ENCODE measurements at regions not wholly inside any gene's neighbourhood (a gene's known extent, or its start where the extent isn't known, plus 50 kb on each side); places are given as distances from the start of the nearest gene placed in this dataset.
"Not testable (repeated sequence)": the region's sequence is repeated elsewhere in the genome, so short reads cannot be mapped to it uniquely, and the experiment has no call there.

DNA sequence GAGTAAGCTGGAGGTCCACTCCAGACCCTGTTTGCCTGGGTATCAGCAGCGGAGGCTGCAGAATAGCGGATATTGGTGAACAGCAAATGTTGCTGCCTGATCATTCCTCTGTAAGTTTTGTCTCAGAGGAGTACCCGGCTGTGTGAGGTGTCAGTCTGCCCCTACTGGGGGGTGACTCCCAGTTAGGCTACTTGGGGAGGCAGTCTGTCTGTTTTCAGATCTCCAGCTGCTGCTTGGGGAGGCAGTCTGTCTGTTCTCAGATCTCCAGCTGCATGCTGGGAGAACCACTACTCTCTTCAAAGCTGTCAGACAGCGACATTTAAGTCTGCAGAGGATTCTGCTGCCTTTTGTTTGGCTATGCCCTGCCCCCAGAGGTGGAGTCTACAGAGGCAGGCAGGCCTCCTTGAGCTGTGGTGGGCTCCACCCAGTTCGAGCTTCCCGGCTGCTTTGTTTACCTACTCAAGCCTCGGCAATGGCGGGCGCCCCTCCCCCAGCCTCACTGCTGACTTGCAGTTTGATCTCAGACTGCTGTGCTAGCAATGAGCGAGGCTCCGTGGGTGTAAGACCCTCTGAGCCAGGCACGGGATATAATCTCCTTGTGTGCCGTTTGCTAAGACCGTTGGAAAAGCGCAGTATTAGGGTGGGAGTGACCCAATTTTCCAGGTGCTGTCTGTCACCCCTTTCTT, 266.6 kb upstream of the CELF4 start:
- peaks cover 0 to 13% (median 5%) of the 10 kb centered on the region in 8 donors for H3K9me3 Mint-ChIP-seq
- H3K27ac ChIP-seq (ENCODE audit: low read depth, low read length); H3K4me3 Mint-ChIP-seq; H3K36me3 ChIP-seq (ENCODE audit: insufficient read depth, low read length); H3K4me1 ChIP-seq (ENCODE audit: insufficient read depth, low read length); DNase-seq; H3K4me1 Mint-ChIP-seq; H3K9me3 ChIP-seq (ENCODE audit: control insufficient read depth in 1 of 2, low read length in 2 of 2); POLR2A ChIA-PET (ENCODE audit: partially characterized antibody); H3K4me3 ChIP-seq (ENCODE audit: low read length in 2 of 2); H3K27me3 Mint-ChIP-seq; H3K36me3 Mint-ChIP-seq; H3K27ac Mint-ChIP-seq; intact Hi-C loops (cut with micrococcal nuclease); CTCF ChIA-PET (ENCODE audit: partially characterized antibody); H3K27me3 ChIP-seq (ENCODE audit: insufficient read depth, low read length): not testable (repeated sequence)

DNA sequence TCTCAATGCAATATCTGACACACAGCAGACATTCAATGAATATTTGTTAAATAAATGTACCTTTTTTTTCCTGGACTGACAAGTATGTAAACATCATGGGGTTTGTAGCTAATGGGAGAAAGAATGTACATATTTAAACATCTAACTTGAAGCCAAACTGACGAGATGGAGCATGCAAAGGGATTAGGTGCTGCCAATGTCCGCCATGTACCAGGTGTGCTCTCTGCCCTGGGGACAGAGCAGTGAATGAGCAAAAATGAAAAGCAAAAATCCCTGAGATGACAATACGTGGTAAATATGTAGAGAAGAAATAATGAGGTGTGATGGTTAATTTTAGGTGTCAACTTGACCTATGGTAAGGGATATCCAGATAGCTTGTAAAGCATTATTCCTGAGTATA, 247.4 kb upstream of the CELF4 start:
- CTCF ChIA-PET (ENCODE audit: partially characterized antibody), result no interaction called here

DNA sequence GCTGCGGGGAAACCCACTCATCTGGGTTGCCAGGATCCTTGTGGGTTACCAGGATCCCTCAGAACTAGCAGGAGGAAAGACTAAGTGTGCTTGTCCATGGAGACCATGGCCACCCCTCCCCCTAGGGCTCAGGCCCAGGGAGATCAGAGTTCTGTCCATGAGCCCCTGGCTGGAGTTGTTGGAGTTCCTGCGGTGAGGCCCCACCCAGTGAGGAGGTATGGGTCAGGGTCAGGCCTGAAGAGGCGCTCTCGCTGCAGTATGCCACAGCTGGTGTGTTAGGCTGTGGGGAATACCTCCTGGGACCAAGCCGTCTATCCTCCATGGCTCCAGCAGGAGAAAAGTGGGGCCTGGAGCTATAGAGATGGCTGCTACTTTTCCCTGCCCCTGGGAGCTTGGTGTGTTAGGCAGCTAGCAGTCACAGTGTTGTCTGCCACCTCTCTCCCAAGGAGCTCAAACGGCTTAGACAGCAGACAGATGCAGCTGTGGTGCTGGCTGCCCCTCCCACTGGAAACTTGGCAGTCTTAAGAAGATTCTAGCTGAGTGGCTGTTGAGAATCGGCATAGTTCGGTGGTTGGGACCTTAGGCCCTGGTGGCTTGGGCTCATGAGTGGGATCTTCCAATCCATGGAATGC, 240.3 kb upstream of the CELF4 start:
- no peaks in the 10 kb centered on the region for H3K27me3 ChIP-seq (ENCODE audit: insufficient read depth, low read length)
- H3K4me1 ChIP-seq (ENCODE audit: insufficient read depth, low read length), result no peaks in the 10 kb centered on the region
- Mint-ChIP-seq H3K27ac (no peak overlapping the region), H3K4me3 (no peak overlapping the region), H3K9me3 (peaks cover 0 to 22% (median 8%) of the 10 kb centered on the region in 8 donors), H3K4me1 (no peaks in the 10 kb centered on the region), H3K27me3 (no peaks in the 10 kb centered on the region), H3K36me3 (no peaks in the 10 kb centered on the region)
- DNase-seq, result no peak
- no peak overlapping the region for H3K27ac ChIP-seq (ENCODE audit: low read depth, low read length)
- ChIA-PET POLR2A (ENCODE audit: partially characterized antibody) (no interaction called here), CTCF (ENCODE audit: partially characterized antibody) (no interaction called here)
- intact Hi-C loops (cut with micrococcal nuclease), result no loop called here
- no peaks in the 10 kb centered on the region for H3K9me3 ChIP-seq (ENCODE audit: control insufficient read depth in 1 of 2, low read length in 2 of 2)
- no peaks in the 10 kb centered on the region for H3K36me3 ChIP-seq (ENCODE audit: insufficient read depth, low read length)
- no peak overlapping the region for H3K4me3 ChIP-seq (ENCODE audit: low read length in 2 of 2)

More for the DNA sequence above, 247.4 kb upstream of the CELF4 start:
- H3K4me1 Mint-ChIP-seq, result no peaks in the 10 kb centered on the region
- H3K27ac ChIP-seq (ENCODE audit: low read depth, low read length), result no peak overlapping the region
- H3K9me3 ChIP-seq (ENCODE audit: control insufficient read depth in 1 of 2, low read length in 2 of 2), result no peaks in the 10 kb centered on the region
- no peaks in the 10 kb centered on the region for H3K27me3 Mint-ChIP-seq
- H3K9me3 Mint-ChIP-seq, result peaks cover 0 to 20% (median 15%) of the 10 kb centered on the region in 8 donors
- H3K27ac Mint-ChIP-seq, result no peak overlapping the region
- H3K27me3 ChIP-seq (ENCODE audit: insufficient read depth, low read length), result no peaks in the 10 kb centered on the region
- no peaks in the 10 kb centered on the region for H3K36me3 ChIP-seq (ENCODE audit: insufficient read depth, low read length)
- no peak for DNase-seq
- no peaks in the 10 kb centered on the region for H3K4me1 ChIP-seq (ENCODE audit: insufficient read depth, low read length)
- intact Hi-C loops (cut with micrococcal nuclease), result no loop called here
- POLR2A ChIA-PET (ENCODE audit: partially characterized antibody), result no interaction called here
- no peaks in the 10 kb centered on the region for H3K36me3 Mint-ChIP-seq
- H3K4me3 ChIP-seq (ENCODE audit: low read length in 2 of 2), result no peak overlapping the region
- H3K4me3 Mint-ChIP-seq, result no peak overlapping the region

DNA sequence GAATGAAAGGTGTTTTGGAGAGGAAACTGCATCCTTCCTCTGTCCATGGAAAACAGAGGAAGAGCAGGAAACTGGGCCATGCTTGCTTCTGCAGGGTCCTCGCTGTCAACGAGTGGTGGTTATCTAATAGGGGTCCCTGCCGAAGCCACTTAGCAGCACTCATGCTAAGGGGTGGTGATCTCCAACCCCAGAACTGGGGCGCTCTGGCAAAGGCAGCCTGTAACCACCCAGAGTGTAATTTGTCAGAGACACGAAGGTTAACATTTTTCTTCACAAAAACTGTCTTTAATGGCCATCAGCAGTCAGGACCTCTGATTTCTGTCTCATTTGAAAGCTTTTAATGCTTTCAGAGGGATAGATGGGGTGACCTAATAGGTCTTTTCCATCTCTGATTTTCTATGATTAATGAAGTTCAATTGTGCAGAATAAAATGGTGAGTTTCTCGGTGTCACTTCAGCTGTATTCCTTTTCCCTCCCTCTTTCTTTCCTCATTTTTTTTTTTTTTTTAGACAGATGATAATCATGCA, 231.3 kb upstream of the CELF4 start:
- H3K27me3 ChIP-seq (ENCODE audit: insufficient read depth, low read length), result no peaks in the 10 kb centered on the region
- H3K27me3 Mint-ChIP-seq, result no peaks in the 10 kb centered on the region
- no peaks in the 10 kb centered on the region for H3K36me3 Mint-ChIP-seq
- no peak overlapping the region for H3K4me3 Mint-ChIP-seq
- no peaks in the 10 kb centered on the region for H3K4me1 ChIP-seq (ENCODE audit: insufficient read depth, low read length)
- no peak overlapping the region for H3K27ac ChIP-seq (ENCODE audit: low read depth, low read length)
- no peak overlapping the region for H3K4me3 ChIP-seq (ENCODE audit: low read length in 2 of 2)
- no peaks in the 10 kb centered on the region for H3K4me1 Mint-ChIP-seq
- intact Hi-C loops (cut with micrococcal nuclease), result no loop called here
- peaks cover 0 to 7% (median 6%) of the 10 kb centered on the region in 8 donors for H3K9me3 Mint-ChIP-seq
- CTCF ChIA-PET (ENCODE audit: partially characterized antibody), result no interaction called here
- POLR2A ChIA-PET (ENCODE audit: partially characterized antibody), result interaction anchor here (0.7 kb wide), 1 partner anchor 1730 kb away, joined by 3 read pairs; no protein-coding TSS in a partner anchor
- no peaks in the 10 kb centered on the region for H3K36me3 ChIP-seq (ENCODE audit: insufficient read depth, low read length)
- H3K27ac Mint-ChIP-seq, result no peak overlapping the region
- no peaks in the 10 kb centered on the region for H3K9me3 ChIP-seq (ENCODE audit: control insufficient read depth in 1 of 2, low read length in 2 of 2)
- no peak for DNase-seq

DNA sequence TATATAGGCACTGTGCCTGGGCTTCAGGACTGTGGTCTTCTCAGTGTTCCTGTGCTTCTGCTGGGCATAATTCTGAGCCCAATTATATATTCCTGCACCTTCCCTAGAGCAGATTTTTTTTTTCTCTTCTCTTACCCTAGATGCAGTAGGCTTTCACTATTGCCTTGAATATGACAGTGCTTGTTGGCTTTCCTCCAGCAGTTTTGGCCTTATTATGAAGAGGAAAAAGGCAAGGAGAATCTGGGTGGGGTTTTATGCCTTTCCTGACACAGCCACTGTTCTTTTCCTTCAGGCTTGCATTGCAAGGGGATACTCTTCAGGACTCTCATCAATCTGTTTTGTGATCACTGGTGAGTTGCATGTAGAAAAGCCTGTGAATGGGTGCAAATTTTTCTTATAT, 221.9 kb upstream of the CELF4 start:
- H3K4me3 Mint-ChIP-seq, result no peak overlapping the region
- intact Hi-C loops (cut with micrococcal nuclease), result no loop called here
- no peaks in the 10 kb centered on the region for H3K9me3 ChIP-seq (ENCODE audit: control insufficient read depth in 1 of 2, low read length in 2 of 2)
- ChIA-PET CTCF (ENCODE audit: partially characterized antibody) (no interaction called here), POLR2A (ENCODE audit: partially characterized antibody) (no interaction called here)
- no peaks in the 10 kb centered on the region for H3K4me1 ChIP-seq (ENCODE audit: insufficient read depth, low read length)
- H3K27ac ChIP-seq (ENCODE audit: low read depth, low read length), result no peak overlapping the region
- H3K36me3 ChIP-seq (ENCODE audit: insufficient read depth, low read length), result no peaks in the 10 kb centered on the region
- no peaks in the 10 kb centered on the region for H3K27me3 ChIP-seq (ENCODE audit: insufficient read depth, low read length)
- H3K27ac Mint-ChIP-seq, result no peak overlapping the region
- H3K9me3 Mint-ChIP-seq, result peaks cover 0 to 6% (median 3%) of the 10 kb centered on the region in 8 donors
- no peak overlapping the region for H3K4me3 ChIP-seq (ENCODE audit: low read length in 2 of 2)
- no peaks in the 10 kb centered on the region for H3K27me3 Mint-ChIP-seq
- H3K36me3 Mint-ChIP-seq, result no peaks in the 10 kb centered on the region
- no peak for DNase-seq
- H3K4me1 Mint-ChIP-seq, result no peaks in the 10 kb centered on the region

DNA sequence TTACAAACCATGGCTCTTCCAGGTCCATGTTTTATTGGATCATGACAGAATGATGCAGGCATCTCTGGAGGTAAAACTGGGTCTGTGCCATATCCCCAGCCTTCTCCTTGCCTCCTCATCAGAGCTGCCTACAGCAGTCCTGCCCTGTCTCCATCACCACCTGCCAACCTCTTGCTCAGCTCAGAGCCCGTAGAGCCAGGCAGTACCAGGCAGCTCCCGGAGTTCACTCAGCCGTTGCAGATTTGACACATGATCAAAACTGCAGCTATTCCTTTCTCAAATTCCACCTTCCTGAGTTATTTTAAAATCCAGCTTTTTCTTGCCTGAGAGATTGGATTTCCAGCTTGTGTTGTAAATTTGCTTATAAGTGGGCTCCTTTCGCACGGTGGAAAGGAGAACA, 218.2 kb upstream of the CELF4 start:
- Mint-ChIP-seq H3K36me3 (no peaks in the 10 kb centered on the region), H3K27ac (no peak overlapping the region), H3K9me3 (peaks cover 0 to 4% (median under 1%) of the 10 kb centered on the region in 8 donors), H3K4me3 (no peak overlapping the region), H3K27me3 (no peaks in the 10 kb centered on the region), H3K4me1 (no peaks in the 10 kb centered on the region)
- Histone ChIP-seq H3K36me3 (ENCODE audit: insufficient read depth, low read length) (no peaks in the 10 kb centered on the region), H3K4me3 (ENCODE audit: low read length in 2 of 2) (no peak overlapping the region), H3K27me3 (ENCODE audit: insufficient read depth, low read length) (no peaks in the 10 kb centered on the region), H3K4me1 (ENCODE audit: insufficient read depth, low read length) (no peaks in the 10 kb centered on the region), H3K27ac (ENCODE audit: low read depth, low read length) (no peak overlapping the region), H3K9me3 (ENCODE audit: control insufficient read depth in 1 of 2, low read length in 2 of 2) (no peaks in the 10 kb centered on the region)
- no peak for DNase-seq
- ChIA-PET CTCF (ENCODE audit: partially characterized antibody) (interaction anchor here (0.8 to 0.9 kb wide), 2 partner anchors 10 to 19 kb away, joined by 3 read pairs; no protein-coding TSS in a partner anchor), POLR2A (ENCODE audit: partially characterized antibody) (no interaction called here)
- intact Hi-C loops (cut with micrococcal nuclease), result no loop called here

DNA sequence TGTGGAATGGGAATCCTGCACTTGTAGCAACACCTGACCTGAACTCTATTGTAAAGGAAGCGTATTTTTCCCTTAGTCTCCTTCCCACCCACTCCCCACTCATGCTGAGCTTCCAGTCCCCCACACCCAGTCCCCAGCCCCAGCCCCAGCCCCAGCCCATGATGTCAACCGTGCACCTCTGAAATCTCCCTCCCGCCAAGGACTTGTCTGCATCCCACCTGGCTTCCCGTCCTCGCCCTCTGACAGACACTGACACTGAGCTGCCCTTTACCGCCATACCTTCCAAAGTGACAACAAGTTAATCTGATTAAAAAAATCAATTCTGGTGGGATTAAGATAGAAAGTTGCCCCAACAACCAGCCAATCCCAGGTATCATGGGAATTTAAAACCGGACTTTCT, 213.6 kb upstream of the CELF4 start:
- H3K27ac Mint-ChIP-seq, result no peak overlapping the region
- CTCF ChIA-PET (ENCODE audit: partially characterized antibody), result no interaction called here
- H3K4me1 Mint-ChIP-seq, result no peaks in the 10 kb centered on the region

More for the DNA sequence above, 213.6 kb upstream of the CELF4 start:
- no peak for DNase-seq
- peaks cover 0 to 6% (median 1%) of the 10 kb centered on the region in 8 donors for H3K9me3 Mint-ChIP-seq
- no peak overlapping the region for H3K27ac ChIP-seq (ENCODE audit: low read depth, low read length)
- H3K4me1 ChIP-seq (ENCODE audit: insufficient read depth, low read length), result no peaks in the 10 kb centered on the region
- intact Hi-C loops (cut with micrococcal nuclease), result no loop called here
- peaks cover 0 to 1% of the 10 kb centered on the region in 2 donors for H3K27me3 Mint-ChIP-seq
- H3K27me3 ChIP-seq (ENCODE audit: insufficient read depth, low read length), result no peaks in the 10 kb centered on the region
- POLR2A ChIA-PET (ENCODE audit: partially characterized antibody), result no interaction called here
- no peaks in the 10 kb centered on the region for H3K36me3 ChIP-seq (ENCODE audit: insufficient read depth, low read length)
- H3K36me3 Mint-ChIP-seq, result no peaks in the 10 kb centered on the region
- no peak overlapping the region for H3K4me3 ChIP-seq (ENCODE audit: low read length in 2 of 2)
- no peak overlapping the region for H3K4me3 Mint-ChIP-seq
- no peaks in the 10 kb centered on the region for H3K9me3 ChIP-seq (ENCODE audit: control insufficient read depth in 1 of 2, low read length in 2 of 2)

All from CD4-positive, alpha-beta memory T cell (primary cell).